Fibroblast of peridontal ligament (primary cell): ENCODE measurements at regions not wholly inside any gene's neighbourhood (a gene's known extent, or its start where the extent isn't known, plus 50 kb on each side); places are given as distances from the start of the nearest gene placed in this dataset.
"Not testable (repeated sequence)": the region's sequence is repeated elsewhere in the genome, so short reads cannot be mapped to it uniquely, and the experiment has no call there.

ENCODE experiments used
- DNase-seq: peaks from one replicate; pipeline ENCODE4 v3.0.0-alpha.2; 2010; ENCODE audit errors: extremely low read depth

DNA sequence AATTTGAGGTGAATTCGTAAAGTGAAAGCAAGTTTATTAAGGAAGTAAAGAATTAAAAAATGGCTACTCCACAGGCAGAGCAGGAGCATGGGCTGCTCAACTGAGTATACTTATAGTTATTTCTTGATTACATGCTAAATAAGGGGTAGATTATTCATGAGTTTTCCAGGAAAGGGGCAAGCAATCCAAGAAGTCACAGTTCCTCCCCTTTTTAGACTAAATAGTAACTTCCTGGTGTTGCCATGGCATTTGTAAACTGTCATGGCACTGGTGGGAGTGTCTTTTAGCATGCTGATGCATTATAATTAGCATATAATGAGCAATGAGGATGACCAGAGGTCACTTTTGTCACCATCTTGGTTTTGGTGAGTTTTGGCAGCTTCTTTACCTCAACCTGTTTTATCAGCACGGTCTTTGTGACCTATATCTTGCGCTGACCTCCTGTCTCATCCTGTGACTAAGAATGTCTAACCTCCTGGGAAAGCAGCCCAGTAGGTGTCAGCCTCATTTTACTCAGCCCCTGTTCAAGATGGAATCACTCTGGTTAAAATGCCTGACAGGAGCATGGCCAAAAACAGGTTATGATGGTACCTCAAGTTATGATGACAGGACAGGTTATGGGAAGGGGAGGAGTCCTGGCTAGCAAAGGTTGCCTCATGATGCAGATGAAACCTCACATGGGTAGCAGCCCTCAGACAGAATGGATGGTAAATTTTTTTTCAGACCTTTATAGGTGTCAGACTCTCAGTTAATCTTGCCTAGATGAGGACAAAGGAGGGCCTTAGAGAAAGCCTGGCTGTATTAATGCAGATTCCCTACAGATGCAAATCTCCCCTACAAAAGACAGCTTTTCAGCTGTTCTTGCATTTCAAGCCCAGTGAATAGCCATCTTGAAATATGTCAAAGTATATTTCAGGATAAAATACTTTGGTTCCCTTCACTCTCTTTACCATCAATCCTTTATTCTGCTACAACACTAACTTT lies 49.7 kb downstream of the SIPA1L2 start:
- DNase-seq, result no peak

DNA sequence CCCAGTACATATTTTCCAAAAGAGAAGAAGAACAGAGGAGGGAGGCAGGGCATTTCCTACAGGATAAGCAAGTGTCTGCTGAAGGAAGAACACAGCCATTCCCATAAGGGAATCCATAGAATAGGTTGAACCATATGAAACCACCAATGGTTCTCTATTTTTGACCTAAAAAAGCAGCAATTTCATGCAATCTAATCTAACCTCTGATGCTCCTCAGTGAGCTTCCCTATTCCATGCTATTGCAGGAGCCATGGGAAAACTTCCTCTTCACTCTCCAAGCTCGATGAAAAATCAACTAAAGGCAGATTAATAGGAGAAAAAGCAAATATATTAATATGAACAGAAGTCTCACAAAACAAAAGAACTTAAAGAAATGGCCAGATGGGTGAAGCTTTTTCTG lies 50.5 kb downstream of the SIPA1L2 start:
- DNase-seq, result no peak

DNA sequence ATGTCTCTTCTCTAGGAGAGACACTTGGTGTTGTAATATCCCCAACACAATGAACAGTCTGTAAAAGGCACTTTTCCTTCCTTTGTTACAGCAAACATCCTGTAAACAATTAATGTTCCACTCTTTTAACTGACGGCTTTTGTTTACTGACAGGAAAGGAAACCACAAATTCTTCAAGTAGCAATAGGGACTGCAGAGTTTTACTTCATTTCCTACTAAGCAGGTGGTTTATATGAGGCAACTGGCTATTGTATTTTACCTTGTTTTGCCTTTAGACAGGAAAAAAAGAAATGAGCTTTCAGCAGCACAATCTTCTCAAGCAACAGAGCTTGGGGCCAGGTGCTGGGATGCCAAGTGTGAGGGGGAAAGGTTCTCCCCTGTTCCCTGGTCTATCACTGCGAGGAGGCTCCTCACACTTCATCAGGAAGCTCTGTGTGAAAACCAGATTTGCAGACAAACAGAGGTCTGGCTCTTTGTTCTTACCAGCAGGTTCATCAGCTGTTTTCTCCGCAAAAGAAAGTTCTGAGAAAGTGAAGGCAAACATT lies 51.2 kb downstream of the SIPA1L2 start:
- DNase-seq, result no peak

DNA sequence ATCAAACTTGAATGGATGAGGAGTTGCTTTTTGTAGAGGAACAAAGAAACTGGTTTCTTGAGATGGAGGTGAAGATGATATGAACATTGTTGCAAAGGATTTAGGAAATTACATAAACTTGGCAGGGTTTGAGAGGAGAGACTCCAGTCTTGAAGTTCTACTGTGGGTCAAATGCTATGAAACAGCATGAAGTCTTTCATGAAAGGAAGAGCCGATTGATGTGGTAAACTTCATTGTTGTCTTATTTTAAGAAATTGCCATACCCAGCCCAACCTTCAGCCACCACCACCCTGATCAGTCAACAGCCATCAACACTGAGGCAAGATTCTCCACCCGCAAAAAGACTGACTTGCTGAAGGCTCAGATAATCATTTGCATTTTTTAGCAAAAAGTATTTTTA lies 52.2 kb downstream of the SIPA1L2 start:
- no peak for DNase-seq

- DNase-seq, result no peak
These were observed 53.4 kb downstream of the SIPA1L2 start for GRCh38 chr1:232576537-232576936.

GRCh38 chr1:232575763-232576040 lies 54.2 kb downstream of the SIPA1L2 start:
- no peak for DNase-seq

- peak; percentile 66 for DNase-seq
These were observed 54.8 kb downstream of the SIPA1L2 start for GRCh38 chr1:232574889-232575762.

DNA sequence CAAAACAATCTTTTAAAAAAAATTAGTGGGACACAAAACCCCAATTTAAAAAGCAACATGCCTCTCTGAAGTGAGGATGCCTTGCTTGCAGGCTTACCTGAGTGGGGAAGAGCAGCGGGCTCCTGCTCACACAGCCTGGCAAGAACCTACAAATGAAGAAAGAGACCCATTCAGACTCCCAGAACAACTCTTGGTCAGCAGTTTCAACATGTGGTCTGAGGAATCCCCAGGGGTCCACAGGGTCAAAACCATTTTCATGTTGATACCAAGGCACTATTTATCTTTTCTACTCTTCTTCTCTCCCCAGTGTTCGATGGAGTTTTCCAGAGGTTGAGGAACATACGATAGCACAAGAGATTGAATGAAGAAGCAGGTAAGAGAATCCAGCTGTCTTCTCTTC lies 55.9 kb downstream of the SIPA1L2 start:
- no peak for DNase-seq

DNA sequence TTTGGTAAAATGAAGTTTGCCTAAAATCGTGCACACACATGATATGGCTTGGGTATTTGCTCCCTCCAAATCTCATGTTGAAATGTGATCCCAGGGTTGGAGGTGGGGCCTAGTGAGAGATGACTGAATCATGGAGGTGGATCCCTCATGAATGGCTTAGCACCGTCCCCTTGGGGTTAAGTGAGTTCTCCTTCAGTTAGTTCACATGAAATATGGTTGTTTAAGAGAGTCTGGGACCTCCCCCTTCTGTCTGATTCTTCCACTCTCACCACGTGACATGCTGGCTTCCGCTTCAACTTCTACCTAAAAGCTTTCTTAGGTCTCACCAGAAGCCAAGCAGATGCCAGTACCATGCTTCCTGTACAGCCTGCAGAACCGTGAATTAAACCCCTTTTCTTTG lies 58.4 kb downstream of the SIPA1L2 start:
- peak; percentile 35 for DNase-seq

- DNase-seq, result peak; percentile 29
These were observed 59.9 kb downstream of the SIPA1L2 start for GRCh38 chr1:232570007-232570406.

DNA sequence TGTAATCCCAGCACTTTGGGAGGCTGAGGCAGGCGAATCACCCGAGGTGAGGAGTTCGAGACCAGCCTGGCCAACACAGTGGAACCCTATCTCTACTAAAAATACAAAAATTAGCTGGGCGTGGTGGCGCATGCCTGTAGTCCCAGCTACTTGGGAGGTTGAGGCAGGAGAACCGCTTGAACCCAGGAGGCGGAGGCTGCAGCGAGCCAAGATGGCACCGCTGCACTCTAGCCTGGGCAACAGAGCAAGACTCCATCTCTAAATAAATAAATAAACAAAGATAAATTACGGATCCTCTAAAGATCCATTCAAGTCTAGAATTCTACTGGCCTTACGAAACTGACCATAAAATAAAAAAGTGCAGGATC lies 60.4 kb downstream of the SIPA1L2 start:
- DNase-seq, result not testable (repeated sequence)

DNA sequence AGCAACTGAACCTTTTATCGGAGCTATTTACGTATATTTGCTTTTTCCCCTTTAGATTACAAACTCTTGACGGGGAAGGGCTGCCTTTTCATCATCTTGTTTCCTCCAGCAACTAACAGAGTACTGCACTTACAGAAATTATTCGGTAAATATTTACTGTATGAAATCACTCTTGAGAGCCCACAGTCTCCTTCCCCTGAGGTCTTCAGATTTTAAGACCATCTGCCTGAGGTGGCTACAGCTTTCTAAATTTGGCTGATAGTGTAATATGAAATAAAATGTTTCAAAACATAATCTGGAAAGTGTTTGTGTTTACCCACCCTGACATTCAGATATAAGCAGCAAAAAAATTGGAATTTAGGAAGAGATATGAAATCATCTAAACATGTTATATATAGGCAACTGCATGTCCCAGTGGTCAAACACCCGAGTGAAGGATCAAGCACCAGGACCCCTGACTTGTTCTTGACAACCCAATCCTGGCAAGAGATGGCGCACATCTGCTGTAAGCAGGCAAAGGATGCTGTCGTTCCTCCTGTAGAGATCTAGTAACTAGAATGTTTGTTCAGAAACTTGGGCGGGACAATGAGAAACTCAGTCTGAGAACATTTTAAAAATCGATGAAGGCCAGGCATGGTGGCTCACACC lies 60.9 kb downstream of the SIPA1L2 start:
- DNase-seq, result peak; percentile 14

DNA sequence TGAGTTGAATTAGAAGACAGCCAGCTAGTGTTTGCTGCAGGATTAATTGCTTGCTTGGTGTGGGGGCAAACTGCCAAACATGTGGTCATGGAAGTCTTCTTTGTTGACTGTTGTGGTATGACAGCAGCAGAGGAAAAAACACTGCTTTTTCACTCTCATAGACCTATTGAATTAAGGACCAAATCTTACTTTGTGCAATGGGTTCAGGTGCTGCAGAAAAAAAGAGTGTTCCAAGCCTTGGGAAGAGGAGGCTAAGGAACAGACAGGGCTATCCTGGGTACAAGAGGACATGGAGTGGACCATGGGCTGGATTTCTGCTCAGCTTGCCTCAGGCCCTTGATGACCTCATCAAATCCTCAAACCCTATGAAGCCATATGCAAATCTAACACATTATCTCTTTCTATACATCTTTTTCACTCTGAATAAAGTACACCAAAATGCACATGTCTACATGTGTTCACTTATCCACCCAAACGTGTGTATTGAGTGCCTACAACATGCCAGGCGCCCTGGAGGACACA lies 61.5 kb downstream of the SIPA1L2 start:
- peak; percentile 20 for DNase-seq

GRCh38 chr1:232566093-232566492 lies 63.8 kb downstream of the SIPA1L2 start:
- no peak for DNase-seq

- DNase-seq, result no peak
These were observed 67.0 kb downstream of the SIPA1L2 start for GRCh38 chr1:232562855-232563510.

DNA sequence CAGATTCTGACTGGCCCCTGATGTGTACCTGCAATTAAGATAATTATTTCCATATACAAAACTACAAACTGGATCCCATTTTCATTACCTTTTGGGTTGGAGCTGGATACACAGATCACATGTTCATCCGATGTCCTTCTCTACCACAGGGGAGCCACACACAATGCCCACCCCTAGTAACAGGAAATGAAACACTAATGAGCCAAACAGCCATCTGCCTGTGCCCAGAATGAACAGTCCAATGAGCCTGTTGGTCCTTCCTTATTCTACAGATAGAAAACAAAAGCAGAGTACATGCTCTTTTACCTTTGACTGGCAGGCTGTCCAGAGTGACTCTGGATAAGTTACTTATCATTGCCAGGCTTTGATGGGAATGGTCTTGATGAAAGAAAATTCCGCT lies 68.6 kb downstream of the SIPA1L2 start:
- no peak for DNase-seq

- DNase-seq, result no peak
These were observed 69.0 kb downstream of the SIPA1L2 start for GRCh38 chr1:232560940-232561339.

DNA sequence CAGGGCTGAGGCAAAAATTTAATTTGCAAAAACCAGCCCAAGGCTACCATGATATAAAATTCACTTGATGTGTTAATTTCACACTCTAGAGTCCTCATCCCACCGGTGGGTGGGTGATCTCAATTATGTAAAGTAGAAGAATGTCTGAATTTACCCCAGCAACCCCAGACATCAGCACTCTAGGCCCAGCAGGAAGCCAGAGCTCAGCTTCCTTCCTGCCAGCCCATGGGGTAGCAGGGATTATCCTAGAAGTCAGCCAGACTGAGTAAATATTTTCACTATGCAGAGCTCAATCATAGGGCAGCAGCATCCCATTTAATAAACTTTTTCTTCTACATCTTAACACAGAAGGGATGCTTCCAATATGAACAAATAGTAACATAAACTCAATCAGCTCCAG lies 71.0 kb downstream of the SIPA1L2 start:
- no peak for DNase-seq

- DNase-seq, result no peak
These were observed 72.3 kb downstream of the SIPA1L2 start for GRCh38 chr1:232557502-232558191.

DNA sequence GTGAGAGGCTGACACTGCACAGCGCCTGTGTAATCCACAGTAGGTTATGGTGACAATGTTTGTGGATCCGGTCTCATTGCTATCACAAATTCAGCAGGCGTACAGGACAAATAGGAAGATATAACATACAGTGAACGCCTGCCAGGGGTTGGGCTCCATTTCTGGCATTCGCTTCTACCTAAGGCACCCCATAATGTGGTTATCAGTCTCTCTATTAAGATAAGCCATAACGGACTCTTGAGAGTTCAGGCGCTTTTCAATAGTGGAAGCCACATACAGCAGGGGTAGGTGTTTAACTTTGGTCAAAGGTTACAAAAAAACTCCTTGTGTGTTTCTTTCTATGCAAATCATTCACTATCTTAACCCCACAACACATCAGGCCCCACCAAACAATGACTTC lies 72.8 kb downstream of the SIPA1L2 start:
- DNase-seq, result no peak

DNA sequence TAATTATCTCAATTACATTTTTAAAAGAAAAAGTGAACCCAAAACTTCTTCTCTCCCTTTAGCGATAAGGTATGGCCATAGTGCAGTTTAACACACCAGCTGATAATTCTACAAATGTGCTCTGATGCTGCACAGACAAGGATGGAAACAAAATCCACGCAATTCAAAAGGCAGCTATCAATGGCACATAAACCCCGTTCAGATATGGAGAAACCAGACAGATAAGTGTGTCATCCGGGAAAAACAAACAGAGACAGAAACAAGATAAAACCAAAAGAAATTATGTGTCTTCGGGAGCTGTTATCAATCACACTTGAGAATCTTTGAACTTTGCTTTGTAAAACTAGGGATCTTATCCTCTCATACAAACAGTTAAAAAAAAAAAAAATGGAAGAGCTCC lies 73.6 kb downstream of the SIPA1L2 start:
- no peak for DNase-seq
